ENCODE measurements at regions not wholly inside any gene's neighbourhood (a gene's known extent, or its start where the extent isn't known, plus 50 kb on each side); places are given as distances from the start of the nearest gene placed in this dataset.
"Not testable (repeated sequence)": the region's sequence is repeated elsewhere in the genome, so short reads cannot be mapped to it uniquely, and the experiment has no call there.

DNA sequence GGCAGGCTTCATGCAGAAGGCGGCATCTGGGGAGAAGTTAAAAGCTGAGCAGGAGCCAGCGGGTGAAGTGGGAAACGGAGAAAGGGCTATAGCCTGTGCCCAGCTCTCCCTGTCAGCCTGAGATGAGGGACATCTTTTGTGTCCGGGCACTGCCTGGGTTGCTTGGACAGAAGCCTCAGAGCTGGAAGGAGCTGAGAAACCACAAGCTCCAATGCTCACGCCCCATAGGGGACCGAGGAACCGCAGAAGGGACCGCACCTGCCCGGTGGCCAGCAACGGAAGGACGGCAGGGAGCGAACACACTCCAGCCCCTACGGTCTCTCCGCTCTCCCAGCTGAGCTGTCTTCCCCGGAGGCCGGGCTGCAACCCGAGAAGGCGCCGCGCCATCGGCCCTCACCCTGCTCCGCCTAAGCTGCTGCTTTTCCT lies 175.8 kb downstream of the NPIPB11 start:
- Histone ChIP-seq H3K27ac (ENCODE audit: extremely low read depth, low read depth, low read length) (no peak overlapping the region), H3K4me1 (ENCODE audit: control insufficient read depth, insufficient read depth, low read length) (no peaks in the 10 kb centered on the region), H3K36me3 (ENCODE audit: control insufficient read depth in 2 of 2, insufficient read depth in 1 of 2, low read length in 2 of 2) (no peaks in the 10 kb centered on the region), H3K4me3 (ENCODE audit: low read depth, low read length) (no peak overlapping the region), H3K9me3 (ENCODE audit: control insufficient read depth, insufficient read depth, low read depth, low read length) (no peaks in the 10 kb centered on the region)
- no peak for TF ChIP-seq ZNF571 (tag by site-specific recombination; IDR thresholded peaks at IDR 0.05)
- TF ChIP-seq FEZF1 (tag by site-specific recombination; IDR thresholded peaks at IDR 0.05), result no peak
- TF ChIP-seq ZNF121 (tag by site-specific recombination; IDR thresholded peaks at IDR 0.05), result no peak
- POLR2A ChIA-PET, result no interaction called here
- CTCF ChIA-PET, result no interaction called here

DNA sequence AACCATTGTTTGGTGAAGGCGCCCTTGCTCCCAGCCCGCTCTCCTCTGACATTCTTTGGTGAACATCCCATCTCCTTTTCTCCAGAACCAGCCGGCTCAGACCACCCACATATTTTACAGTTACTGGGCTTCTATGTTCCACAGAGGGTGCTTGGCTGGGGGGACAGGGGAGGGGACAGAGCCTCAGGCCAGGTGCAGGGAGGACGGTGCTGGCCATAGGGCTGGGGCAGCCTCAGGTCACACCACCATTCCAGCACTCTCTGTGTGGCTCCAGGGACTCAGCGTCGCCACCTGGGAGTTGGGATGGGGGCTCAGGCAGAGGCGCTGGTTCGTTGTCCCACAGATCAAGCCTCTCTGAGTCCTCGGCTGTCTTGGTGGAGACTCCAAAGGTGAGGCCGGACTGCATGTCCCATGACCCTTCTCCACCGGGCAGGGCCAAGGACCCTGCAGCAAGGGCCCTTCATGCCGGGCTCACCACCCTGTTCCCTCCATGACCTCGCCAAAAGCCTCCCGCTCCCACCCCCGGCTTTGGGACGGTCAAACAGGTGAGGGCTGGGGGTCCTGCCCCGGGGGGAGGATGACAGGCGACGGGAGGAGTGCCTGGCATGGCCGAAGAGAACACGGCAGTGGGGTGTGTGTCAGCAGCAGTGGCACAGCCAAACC lies 176.4 kb downstream of the NPIPB11 start:
- H3K4me3 ChIP-seq (ENCODE audit: low read depth, low read length); H3K27ac ChIP-seq (ENCODE audit: extremely low read depth, low read depth, low read length); CTCF ChIA-PET; H3K4me1 ChIP-seq (ENCODE audit: control insufficient read depth, insufficient read depth, low read length); H3K9me3 ChIP-seq (ENCODE audit: control insufficient read depth, insufficient read depth, low read depth, low read length); POLR2A ChIA-PET; H3K36me3 ChIP-seq (ENCODE audit: control insufficient read depth in 2 of 2, insufficient read depth in 1 of 2, low read length in 2 of 2): not testable (repeated sequence)

DNA sequence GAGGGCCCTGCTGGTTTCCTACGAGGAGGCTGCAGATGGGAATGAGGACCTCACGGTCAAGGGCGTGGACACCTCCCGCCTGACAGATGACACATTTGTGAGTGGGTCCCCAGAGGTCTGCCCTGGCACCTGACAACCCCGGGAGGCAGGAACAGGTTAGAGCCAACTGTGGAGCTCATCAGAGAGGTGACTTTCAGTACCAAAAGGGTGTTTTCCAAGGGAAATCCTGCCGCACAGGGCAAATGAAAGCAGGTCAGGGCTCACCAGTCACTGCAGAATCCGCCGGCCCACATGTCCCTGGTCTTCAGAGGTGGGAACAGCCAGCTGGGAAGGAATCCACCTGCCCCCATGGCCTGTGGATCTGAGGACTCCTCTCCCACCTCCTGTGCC lies 176.9 kb downstream of the NPIPB11 start:
- POLR2A ChIA-PET; H3K9me3 ChIP-seq (ENCODE audit: control insufficient read depth, insufficient read depth, low read depth, low read length); CTCF ChIA-PET; H3K27ac ChIP-seq (ENCODE audit: extremely low read depth, low read depth, low read length); H3K36me3 ChIP-seq (ENCODE audit: control insufficient read depth in 2 of 2, insufficient read depth in 1 of 2, low read length in 2 of 2); H3K4me1 ChIP-seq (ENCODE audit: control insufficient read depth, insufficient read depth, low read length); H3K4me3 ChIP-seq (ENCODE audit: low read depth, low read length): not testable (repeated sequence)

DNA sequence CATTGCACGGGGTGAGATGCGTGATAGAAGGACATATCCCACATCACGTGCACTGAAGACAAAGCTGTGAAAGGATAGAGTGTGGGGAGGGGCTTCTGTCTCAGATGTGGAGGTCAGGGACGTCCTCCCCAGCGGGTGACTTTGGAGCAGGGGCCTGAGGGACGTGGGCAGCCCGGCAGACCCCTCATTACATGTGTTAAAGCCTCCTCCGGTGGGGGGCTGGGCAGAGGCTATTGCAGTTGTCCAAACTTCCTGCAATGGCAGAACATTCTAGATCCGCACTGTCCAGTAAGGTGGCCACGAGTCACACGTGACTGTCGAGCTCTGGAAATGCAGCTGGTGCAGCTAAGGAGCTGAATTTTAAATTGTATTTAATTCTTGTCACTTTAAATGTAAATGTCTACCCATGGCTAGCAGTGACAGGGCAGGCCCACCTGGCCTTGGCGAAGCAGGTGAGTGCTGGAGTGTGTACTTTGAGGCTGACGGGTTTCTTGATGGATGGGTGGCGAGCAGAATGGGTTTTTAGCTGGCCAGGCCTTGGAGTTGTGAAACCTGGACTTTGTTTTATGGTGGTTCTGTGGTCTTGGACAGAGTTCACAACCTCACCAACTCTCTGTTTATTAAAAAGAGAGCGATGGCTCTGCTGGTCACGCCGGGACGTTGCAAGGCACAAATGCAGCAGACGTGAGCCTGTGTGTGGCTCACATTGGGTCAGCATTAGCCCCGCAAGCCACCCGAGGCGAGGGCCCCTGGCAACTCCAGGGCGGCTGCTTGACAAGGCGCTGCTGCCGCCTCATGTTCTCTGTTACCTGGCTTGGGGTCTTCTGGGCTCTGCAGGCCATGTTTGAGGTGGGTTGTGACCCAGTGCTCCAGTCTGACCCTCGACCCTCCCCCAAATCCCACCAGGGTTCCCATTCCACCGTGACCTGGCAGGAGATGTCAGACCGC lies 177.6 kb downstream of the NPIPB11 start:
- H3K9me3 ChIP-seq (ENCODE audit: control insufficient read depth, insufficient read depth, low read depth, low read length); CTCF ChIA-PET: not testable (repeated sequence)

DNA sequence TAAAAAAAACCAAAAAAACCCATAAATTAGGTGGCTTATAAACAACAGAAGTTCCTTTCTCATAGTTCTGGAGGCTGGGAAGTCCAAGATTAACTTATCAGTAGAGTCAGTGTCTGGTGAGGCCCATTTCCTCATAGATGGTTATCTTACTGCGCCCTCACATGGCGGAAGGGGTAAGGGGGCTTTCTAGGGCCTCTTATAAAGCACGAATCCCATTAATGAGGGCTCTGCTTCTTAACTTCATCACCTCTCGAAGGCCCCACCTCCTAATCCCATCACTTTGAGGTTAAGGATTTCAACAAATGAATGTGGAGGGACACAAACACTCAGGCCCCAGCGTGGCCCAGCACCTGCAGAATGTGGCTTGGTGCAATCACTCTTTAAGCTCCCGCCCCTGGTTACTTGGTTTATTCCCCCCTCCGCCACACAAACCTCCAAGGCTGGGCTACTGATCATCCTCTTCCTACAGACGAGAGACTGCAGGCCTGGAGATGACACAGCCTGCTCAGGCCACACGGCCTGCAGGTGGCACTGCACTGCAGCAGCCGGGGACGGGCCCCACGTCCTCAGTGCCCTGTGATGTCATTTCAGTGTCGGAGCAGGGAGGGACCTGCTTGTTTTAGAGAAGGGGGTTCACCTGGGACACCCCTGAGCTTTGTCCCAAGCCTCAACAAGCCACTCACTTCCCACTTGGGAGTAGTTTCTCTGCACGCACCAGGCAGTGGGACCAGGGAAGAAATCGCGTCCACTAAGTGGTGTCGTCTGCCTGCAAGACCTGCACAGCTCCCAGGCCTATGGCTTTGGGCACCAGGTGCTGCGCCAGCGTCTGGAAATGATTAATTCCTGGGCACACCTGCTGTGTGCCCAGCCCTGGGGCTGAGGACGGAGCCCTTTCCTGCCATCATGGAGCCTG lies 178.5 kb downstream of the NPIPB11 start:
- H3K4me3 ChIP-seq (ENCODE audit: low read depth, low read length); POLR2A ChIA-PET; CTCF ChIA-PET; H3K36me3 ChIP-seq (ENCODE audit: control insufficient read depth in 2 of 2, insufficient read depth in 1 of 2, low read length in 2 of 2); H3K9me3 ChIP-seq (ENCODE audit: control insufficient read depth, insufficient read depth, low read depth, low read length); H3K27ac ChIP-seq (ENCODE audit: extremely low read depth, low read depth, low read length); H3K4me1 ChIP-seq (ENCODE audit: control insufficient read depth, insufficient read depth, low read length): not testable (repeated sequence)
- TF ChIP-seq ZNF654 (tag by site-specific recombination; IDR thresholded peaks at IDR 0.05; ENCODE audit: low read depth) (peak; percentile 43), ZFP69B (tag by site-specific recombination; IDR thresholded peaks at IDR 0.05) (peak; percentile 74), ZNF629 (tag by site-specific recombination; IDR thresholded peaks at IDR 0.05) (peak; percentile 51), ZNF660 (tag by site-specific recombination; IDR thresholded peaks at IDR 0.05) (0 out of 2 replicates have a peak, but pooled peaks have one; percentile 20)
- TF ChIP-seq, protein P1, sequence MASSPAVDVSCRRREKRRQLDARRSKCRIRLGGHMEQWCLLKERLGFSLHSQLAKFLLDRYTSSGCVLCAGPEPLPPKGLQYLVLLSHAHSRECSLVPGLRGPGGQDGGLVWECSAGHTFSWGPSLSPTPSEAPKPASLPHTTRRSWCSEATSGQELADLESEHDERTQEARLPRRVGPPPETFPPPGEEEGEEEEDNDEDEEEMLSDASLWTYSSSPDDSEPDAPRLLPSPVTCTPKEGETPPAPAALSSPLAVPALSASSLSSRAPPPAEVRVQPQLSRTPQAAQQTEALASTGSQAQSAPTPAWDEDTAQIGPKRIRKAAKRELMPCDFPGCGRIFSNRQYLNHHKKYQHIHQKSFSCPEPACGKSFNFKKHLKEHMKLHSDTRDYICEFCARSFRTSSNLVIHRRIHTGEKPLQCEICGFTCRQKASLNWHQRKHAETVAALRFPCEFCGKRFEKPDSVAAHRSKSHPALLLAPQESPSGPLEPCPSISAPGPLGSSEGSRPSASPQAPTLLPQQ (tag by site-specific recombination; IDR thresholded peaks at IDR 0.05), result peak; percentile 84

More for the DNA sequence above, 177.6 kb downstream of the NPIPB11 start:
- H3K4me1 ChIP-seq (ENCODE audit: control insufficient read depth, insufficient read depth, low read length); POLR2A ChIA-PET; H3K36me3 ChIP-seq (ENCODE audit: control insufficient read depth in 2 of 2, insufficient read depth in 1 of 2, low read length in 2 of 2); H3K4me3 ChIP-seq (ENCODE audit: low read depth, low read length); H3K27ac ChIP-seq (ENCODE audit: extremely low read depth, low read depth, low read length): not testable (repeated sequence)
